ENCODE measurements at regions not wholly inside any gene's neighbourhood (a gene's known extent, or its start where the extent isn't known, plus 50 kb on each side); places are given as distances from the start of the nearest gene placed in this dataset.
"Not testable (repeated sequence)": the region's sequence is repeated elsewhere in the genome, so short reads cannot be mapped to it uniquely, and the experiment has no call there.

DNA sequence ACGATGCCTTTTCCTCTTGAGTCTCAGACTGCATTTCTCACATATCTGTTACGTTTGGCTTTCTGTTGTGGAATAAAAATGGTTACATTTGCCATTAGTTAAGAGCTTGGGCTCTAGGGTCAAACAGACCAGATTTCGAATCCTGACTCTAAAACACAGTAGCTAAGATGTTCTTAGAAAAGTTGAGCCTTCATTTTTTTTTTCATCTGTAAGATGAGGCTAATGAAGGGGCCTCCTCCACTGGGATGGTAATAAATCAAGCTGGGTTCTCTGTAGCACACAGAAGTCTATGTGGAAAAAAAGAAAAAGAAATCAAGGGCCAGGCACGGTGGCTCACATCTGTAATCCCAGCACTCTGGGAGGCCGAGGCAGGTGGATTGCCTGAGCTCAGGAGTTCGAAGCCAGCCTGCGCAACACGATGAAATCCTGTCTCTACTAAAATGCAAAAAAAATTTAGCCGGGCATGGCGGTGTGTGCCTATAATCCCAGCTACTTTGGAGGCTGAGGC lies 49.9 kb upstream of the CAPRIN1 start:
- intact Hi-C loops (cut with micrococcal nuclease): no loop called here
- peaks cover 28% of the 10 kb centered on the region for H3K27me3 Mint-ChIP-seq

DNA sequence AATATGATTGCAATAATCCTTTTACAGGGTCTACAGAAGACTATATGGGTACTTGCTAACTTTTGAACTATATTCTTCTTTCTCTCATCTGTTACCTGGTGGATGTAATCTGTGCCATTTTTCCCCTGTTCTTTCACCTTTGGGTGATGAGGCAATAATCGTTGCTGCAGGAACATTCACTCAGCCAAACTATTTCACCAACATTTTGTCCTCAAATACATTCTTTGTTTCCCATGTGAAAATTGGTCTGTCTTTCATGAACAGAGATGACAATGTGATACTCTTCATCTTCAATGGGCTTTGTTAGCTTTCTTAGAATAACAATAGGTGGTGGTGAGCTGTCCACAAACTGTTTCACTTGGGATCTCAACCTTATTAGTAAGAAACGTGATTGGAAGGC lies 52.1 kb upstream of the CAPRIN1 start:
- intact Hi-C loops (cut with micrococcal nuclease): loop anchor here (5.0 kb wide), 1 partner anchor 78 kb away; no protein-coding TSS in a partner anchor
- Mint-ChIP-seq H3K27ac (no peak overlapping the region), H3K36me3 (ENCODE audit: low read depth) (no peaks in the 10 kb centered on the region), H3K4me1 (ENCODE audit: low read depth) (peaks cover 17% of the 10 kb centered on the region), H3K4me3 (no peak overlapping the region), H3K27me3 (peaks cover 27% of the 10 kb centered on the region), H3K9me3 (no peaks in the 10 kb centered on the region)

More for the DNA sequence above, 49.9 kb upstream of the CAPRIN1 start:
- Mint-ChIP-seq H3K4me3 (no peak overlapping the region), H3K9me3 (no peaks in the 10 kb centered on the region), H3K36me3 (ENCODE audit: low read depth) (no peaks in the 10 kb centered on the region), H3K4me1 (ENCODE audit: low read depth) (peaks cover 17% of the 10 kb centered on the region), H3K27ac (no peak overlapping the region)

DNA sequence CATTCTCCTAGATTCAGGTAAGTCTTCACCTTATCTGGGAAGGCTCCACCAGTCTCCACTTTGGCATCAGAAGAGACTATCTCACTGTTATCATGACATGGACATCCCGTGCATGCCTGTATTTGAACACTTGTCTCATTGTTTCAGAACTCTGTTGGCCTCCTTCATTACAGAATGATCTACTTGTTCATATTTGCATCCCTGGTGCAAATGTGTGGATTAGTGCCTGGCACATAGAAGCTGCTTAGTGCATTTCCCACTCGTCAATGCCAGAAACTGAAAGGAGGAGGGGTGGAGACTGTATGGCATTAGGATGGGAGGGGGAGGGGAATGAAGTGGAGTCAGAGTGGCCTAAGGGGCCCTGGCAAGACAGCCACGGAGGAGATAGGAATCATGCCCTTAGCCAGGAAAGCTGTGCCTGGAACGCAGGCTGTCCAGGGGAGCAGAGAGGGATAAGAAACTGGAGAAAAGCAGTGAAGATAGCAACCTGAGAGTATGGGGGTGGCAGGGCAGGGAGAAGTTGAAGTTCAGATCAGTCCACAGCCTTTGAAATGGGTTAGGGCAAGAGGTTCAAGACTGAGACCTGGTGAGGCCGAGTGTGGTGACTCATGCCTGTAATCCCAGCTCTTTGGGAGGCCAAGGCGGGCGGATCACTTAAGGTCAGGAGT lies 53.8 kb upstream of the CAPRIN1 start:
- intact Hi-C loops (cut with micrococcal nuclease): loop anchor here (1.0 to 5.0 kb wide), 2 partner anchors 80 to 362 kb away; no protein-coding TSS in a partner anchor
- Mint-ChIP-seq H3K36me3 (ENCODE audit: low read depth) (no peaks in the 10 kb centered on the region), H3K27ac (no peak overlapping the region), H3K27me3 (peaks cover 27% of the 10 kb centered on the region), H3K9me3 (no peaks in the 10 kb centered on the region), H3K4me1 (ENCODE audit: low read depth) (peaks cover 17% of the 10 kb centered on the region), H3K4me3 (no peak overlapping the region)

DNA sequence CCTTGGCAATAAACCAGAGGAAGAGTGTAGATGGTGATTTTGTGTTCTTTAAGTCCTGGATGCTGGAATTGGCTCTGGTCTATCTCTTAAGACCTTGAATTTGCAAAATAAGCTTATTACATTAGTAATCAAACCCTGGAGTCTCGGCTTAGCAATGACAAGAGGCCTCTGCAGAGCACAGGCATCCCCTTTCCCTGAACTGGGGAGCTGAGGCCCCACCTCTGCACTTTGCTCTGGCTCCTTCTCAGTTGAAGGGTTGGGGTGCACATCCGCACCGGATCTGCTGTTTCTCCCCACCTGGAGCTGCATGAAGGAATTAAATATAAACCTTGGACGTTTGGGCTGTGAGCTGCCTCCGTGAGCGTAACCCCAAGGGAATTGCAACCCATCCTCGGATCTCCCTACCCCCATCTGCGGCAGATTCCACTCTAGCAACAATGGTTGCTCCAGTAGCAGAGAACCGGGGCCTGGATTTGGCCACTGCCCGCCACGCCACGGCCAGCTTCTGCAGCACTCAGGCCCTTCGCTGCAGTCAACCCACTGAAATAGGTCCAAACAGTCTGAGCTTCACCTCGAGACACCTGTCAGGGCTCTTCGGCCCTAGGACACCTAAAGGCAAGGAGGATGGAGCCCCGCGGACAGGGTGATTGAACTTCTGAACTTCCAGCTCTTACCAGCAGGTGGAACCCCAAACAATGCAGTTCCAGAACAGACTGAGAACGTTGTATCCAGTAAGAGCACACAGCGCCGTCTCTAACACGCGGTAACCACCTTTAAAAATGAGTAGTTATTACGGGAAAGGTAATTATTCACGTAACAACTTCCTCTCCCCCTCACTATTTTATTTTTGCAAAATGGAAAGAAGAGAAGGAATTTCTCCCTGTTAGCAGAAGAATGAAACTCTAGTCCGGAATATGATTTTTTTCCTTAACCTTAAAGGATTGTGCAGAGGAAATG lies 54.8 kb upstream of the CAPRIN1 start:
- peak overlapping the region; percentile 9 for H3K4me3 Mint-ChIP-seq
- intact Hi-C loops (cut with micrococcal nuclease): loop anchor here (1.0 to 5.0 kb wide), 2 partner anchors 81 to 363 kb away; no protein-coding TSS in a partner anchor
- peaks cover 12% of the 10 kb centered on the region for H3K4me1 Mint-ChIP-seq (ENCODE audit: low read depth)

DNA sequence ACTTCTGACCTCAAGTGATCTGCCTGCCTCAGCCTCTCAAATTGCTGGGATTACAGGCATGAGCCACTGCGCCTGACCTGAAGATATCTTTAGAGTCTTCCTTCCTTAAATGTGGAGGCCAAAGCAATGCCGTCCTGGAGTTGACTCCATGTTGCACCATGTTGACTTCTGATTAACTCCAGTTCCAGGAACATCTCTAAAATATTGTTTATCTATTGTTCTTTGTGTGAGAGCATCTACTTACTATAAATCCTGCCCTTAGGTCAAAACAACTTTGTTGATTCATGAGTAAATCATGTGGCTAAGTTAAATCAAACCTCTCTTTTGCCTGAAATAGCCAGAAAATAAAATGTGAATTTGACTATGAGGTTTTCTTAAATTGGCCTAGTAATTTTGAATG lies 56.6 kb upstream of the CAPRIN1 start:
- Mint-ChIP-seq H3K4me3 (no peak overlapping the region), H3K27me3 (peaks cover 21% of the 10 kb centered on the region), H3K4me1 (ENCODE audit: low read depth) (peaks cover 12% of the 10 kb centered on the region), H3K9me3 (no peaks in the 10 kb centered on the region), H3K36me3 (ENCODE audit: low read depth) (no peaks in the 10 kb centered on the region), H3K27ac (no peak overlapping the region)
- intact Hi-C loops (cut with micrococcal nuclease): loop anchor here (5.0 kb wide), 1 partner anchor 82 kb away; no protein-coding TSS in a partner anchor

More for the DNA sequence above, 54.8 kb upstream of the CAPRIN1 start:
- H3K27ac Mint-ChIP-seq: no peak overlapping the region
- no peaks in the 10 kb centered on the region for H3K36me3 Mint-ChIP-seq (ENCODE audit: low read depth)
- no peaks in the 10 kb centered on the region for H3K9me3 Mint-ChIP-seq
- peaks cover 27% of the 10 kb centered on the region for H3K27me3 Mint-ChIP-seq

DNA sequence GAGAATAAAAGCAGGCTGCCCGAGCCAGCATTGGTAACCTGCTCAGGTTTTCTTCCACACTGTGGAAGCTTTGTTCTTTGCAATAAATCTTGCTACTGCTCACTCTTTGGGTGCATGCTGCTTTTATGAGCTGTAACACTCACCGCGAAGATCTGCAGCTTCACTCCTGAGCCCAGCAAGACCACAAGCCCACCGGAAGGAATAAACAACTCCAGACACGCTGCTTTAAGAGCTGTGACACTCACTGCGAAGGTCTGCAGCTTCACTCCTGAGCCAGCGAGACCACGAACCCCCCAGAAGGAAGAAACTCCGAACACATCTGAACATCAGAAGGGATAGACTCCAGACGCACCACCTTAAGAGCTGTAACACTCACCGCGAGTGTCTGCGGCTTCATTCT lies 60.4 kb upstream of the CAPRIN1 start:
- H3K36me3 Mint-ChIP-seq (ENCODE audit: low read depth); H3K27me3 Mint-ChIP-seq; H3K4me3 Mint-ChIP-seq; H3K9me3 Mint-ChIP-seq; H3K27ac Mint-ChIP-seq; H3K4me1 Mint-ChIP-seq (ENCODE audit: low read depth); intact Hi-C loops (cut with micrococcal nuclease): not testable (repeated sequence)

DNA sequence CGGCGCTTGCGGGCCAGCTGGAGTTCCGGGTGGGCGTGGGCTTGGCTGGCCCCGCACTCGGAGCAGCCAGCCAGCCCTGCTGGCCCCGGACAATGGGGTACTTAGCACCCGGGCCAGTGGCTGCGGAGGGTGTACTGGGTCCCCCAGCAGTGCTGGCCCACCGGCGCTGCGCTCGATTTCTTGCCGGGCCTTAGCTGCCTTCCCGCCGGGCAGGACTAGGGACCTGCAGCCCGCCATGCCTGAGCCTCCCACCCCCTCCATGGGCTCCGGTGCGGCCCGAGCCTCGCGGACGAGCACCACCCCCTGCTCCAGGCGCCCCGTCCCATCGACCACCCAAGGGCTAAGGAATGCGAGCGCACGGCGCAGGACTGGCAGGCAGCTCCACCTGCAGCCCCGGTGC lies 61.4 kb upstream of the CAPRIN1 start:
- H3K27ac Mint-ChIP-seq; H3K4me3 Mint-ChIP-seq; intact Hi-C loops (cut with micrococcal nuclease); H3K9me3 Mint-ChIP-seq; H3K27me3 Mint-ChIP-seq; H3K36me3 Mint-ChIP-seq (ENCODE audit: low read depth); H3K4me1 Mint-ChIP-seq (ENCODE audit: low read depth): not testable (repeated sequence)

DNA sequence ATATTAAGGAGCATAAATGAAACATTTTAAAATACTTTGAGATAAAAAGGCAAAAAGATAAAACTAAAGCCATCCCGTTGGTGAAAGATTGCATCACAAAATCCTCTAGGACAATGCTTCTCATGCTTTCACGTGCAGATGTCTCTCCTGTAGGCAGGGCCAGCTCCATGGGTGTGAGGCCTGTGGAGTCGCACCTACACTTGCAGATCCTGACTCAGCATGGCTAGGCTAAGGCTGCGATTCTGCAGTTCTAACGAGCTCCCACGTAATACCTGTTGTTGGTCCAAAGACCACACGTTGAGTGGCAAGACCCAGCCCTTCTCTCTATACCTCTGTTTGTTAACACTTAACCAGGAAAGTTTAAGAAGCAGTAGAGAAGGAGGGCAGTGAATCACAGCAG lies 62.1 kb upstream of the CAPRIN1 start:
- peaks cover 3% of the 10 kb centered on the region for H3K27me3 Mint-ChIP-seq
- H3K27ac Mint-ChIP-seq: no peak overlapping the region
- H3K4me1 Mint-ChIP-seq (ENCODE audit: low read depth): no peaks in the 10 kb centered on the region
- no peaks in the 10 kb centered on the region for H3K36me3 Mint-ChIP-seq (ENCODE audit: low read depth)
- intact Hi-C loops (cut with micrococcal nuclease): loop anchor here (5.0 kb wide), 1 partner anchor 132 kb away; no protein-coding TSS in a partner anchor
- H3K4me3 Mint-ChIP-seq: no peak overlapping the region
- no peaks in the 10 kb centered on the region for H3K9me3 Mint-ChIP-seq

DNA sequence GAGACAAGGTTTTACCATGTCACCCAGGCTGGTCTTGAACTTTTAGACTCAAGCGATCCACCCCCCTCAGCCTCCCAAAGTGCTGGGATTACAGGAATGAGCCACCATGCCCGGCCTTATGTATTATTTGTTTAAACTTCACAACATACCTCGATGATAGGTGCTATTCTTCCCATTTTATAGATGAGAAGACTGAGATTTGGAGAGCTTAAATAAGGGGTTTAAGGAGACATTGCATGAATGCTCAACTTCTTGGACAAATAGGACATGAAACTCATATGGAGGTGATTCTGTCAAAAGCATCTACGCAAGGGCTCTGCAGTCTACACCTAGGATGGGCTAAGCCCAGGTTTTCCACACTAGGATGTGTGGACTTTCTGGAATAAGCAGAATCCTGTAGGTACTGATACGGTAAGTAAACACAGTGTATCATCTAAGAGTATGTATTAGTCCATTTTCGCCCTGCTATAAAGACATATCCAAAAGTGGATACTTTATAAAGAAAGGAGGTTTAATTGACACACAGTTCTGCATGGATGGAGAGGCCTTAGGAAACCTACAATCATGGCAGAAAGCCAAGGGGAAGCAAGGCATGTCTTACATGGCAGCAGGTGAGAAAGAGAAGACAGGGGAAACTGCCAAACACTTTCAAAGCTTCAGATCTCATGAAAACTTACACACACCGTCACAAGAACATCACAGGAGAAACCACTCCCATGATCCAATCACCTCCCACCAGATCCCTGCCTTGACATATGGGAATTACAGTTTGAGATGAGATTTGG lies 62.8 kb upstream of the CAPRIN1 start:
- H3K27ac Mint-ChIP-seq: no peak overlapping the region
- peaks cover 3% of the 10 kb centered on the region for H3K27me3 Mint-ChIP-seq
- intact Hi-C loops (cut with micrococcal nuclease): loop anchor here (1.0 to 5.0 kb wide), 3 partner anchors 131 to 180 kb away; no protein-coding TSS in a partner anchor
- H3K9me3 Mint-ChIP-seq: no peaks in the 10 kb centered on the region
- no peaks in the 10 kb centered on the region for H3K36me3 Mint-ChIP-seq (ENCODE audit: low read depth)
- H3K4me1 Mint-ChIP-seq (ENCODE audit: low read depth): no peaks in the 10 kb centered on the region
- H3K4me3 Mint-ChIP-seq: no peak overlapping the region

DNA sequence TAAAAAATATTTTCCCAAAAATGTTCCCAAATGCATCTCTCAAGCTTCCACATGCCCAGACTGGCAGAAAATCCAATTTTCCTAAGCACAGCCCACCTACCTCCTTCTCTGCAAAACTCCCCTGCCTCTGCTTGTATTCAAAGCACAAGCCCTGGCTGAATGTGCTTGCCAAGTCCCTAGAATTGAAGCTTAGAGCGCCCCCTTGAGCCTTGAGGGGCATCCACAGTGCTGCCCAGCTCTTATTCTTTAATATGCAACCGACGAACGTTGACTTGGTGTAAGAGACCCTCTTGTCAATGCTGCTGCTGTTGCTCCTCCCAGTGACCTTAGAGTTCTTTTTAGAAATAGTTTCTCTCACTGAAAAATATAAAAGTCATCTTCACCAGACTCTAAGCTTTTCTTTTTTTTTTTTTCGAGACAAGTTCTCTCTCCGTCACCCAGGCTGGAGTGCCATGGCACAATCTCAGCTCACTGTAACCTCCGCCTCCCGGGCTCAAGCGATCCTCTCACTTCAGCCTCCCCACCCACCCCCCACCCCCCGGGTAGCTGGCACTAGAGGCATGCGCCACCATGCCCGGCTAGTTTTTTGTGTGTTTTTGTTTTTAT lies 63.5 kb upstream of the CAPRIN1 start:
- Mint-ChIP-seq H3K36me3 (ENCODE audit: low read depth) (no peaks in the 10 kb centered on the region), H3K27me3 (peaks cover 3% of the 10 kb centered on the region), H3K9me3 (no peaks in the 10 kb centered on the region), H3K4me3 (no peak overlapping the region), H3K27ac (no peak overlapping the region), H3K4me1 (ENCODE audit: low read depth) (no peaks in the 10 kb centered on the region)
- intact Hi-C loops (cut with micrococcal nuclease): loop anchor here (1.0 to 5.0 kb wide), 3 partner anchors 131 to 180 kb away; no protein-coding TSS in a partner anchor

DNA sequence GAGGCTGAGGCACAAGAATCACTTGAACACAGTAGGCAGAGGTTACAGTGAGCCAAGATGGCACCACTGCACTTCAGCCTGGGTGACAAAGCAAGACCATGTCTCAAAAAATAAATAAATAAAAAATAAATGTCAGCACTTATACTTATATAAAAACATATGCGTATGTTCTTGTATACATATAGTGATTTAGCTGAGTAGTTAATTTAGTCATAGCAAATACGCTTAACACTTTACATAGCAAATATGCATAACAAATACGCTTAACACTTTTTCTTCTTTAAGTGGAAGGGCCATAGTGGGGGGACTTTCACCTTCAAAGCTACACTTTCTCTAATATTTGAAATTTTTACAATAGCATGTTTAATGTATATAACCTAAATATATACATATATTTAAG lies 64.0 kb upstream of the CAPRIN1 start:
- Mint-ChIP-seq H3K27me3 (peaks cover 3% of the 10 kb centered on the region), H3K9me3 (no peaks in the 10 kb centered on the region), H3K27ac (no peak overlapping the region), H3K4me3 (no peak overlapping the region), H3K4me1 (ENCODE audit: low read depth) (no peaks in the 10 kb centered on the region), H3K36me3 (ENCODE audit: low read depth) (no peaks in the 10 kb centered on the region)
- intact Hi-C loops (cut with micrococcal nuclease): loop anchor here (5.0 kb wide), 1 partner anchor 130 kb away; no protein-coding TSS in a partner anchor

DNA sequence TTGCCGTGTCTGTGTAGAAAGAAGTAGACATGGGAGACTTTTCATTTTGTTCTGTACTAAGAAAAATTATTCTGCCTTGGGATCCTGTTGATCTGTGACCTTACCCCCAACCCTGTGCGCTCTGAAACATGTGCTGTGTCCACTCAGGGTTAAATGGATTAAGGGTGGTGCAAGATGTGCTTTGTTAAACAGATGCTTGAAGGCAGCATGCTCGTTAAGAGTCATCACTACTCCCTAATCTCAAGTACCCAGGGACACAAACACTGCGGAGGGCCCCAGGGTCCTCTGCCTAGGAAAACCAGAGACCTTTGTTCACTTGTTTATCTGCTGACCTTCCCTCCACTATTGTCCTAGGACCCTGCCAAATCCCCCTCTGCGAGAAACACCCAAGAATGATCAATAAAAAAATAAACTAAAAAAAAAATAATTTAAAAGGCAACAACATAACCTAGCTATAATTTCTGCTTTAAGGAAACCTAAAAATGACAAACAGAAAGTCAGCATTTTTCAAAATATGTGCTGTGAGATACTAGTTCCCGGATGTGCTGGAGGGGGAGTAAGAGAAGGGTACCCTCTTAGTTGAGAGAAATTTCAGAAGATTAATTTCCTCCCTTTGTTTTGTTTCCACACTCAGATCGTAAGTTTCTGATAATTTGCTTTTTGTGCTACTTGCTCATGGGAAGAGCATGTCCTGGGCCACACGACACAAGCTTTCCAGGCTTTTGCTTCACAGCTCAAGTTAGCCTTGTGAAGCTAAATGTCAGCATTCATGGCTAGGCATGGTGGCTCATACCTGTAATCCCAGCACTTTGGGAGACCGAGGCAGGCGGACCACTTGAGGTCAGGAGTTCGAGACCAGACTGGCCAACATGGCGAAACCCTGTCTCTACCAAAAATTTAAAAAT lies 64.7 kb upstream of the CAPRIN1 start:
- not testable (repeated sequence) for H3K36me3 Mint-ChIP-seq (ENCODE audit: low read depth); H3K27ac Mint-ChIP-seq; H3K27me3 Mint-ChIP-seq; H3K9me3 Mint-ChIP-seq; H3K4me3 Mint-ChIP-seq; H3K4me1 Mint-ChIP-seq (ENCODE audit: low read depth)
- intact Hi-C loops (cut with micrococcal nuclease): loop anchor here (5.0 kb wide), 1 partner anchor 130 kb away; no protein-coding TSS in a partner anchor
